ENCODE measurements at regions not wholly inside any gene's neighbourhood (a gene's known extent, or its start where the extent isn't known, plus 50 kb on each side); places are given as distances from the start of the nearest gene placed in this dataset.
A peak's percentile ranks its signal among the peaks of the same experiment; 100 is the strongest.

- DNase-seq (ENCODE audit: low spot score in 2 of 2): no peak
- H3K36me3 Mint-ChIP-seq: no peaks in the 10 kb centered on the region
- H3K4me1 Mint-ChIP-seq: no peaks in the 10 kb centered on the region
- H3K27ac Mint-ChIP-seq: no peak overlapping the region
- H3K4me3 Mint-ChIP-seq: no peak overlapping the region
- no peaks in the 10 kb centered on the region for H3K9me3 Mint-ChIP-seq
- ATAC-seq: no peak
Measured at GRCh38 chr2:194742706-194743105, 914.3 kb upstream of the SLC39A10 start.

- no peak overlapping the region for H3K27ac Mint-ChIP-seq
- H3K9me3 Mint-ChIP-seq: peaks cover 5% of the 10 kb centered on the region
- no peak overlapping the region for H3K4me3 Mint-ChIP-seq
- DNase-seq (ENCODE audit: low spot score in 2 of 2) (no peak), ATAC-seq (no peak)
- no peaks in the 10 kb centered on the region for H3K36me3 Mint-ChIP-seq
- H3K4me1 Mint-ChIP-seq: no peaks in the 10 kb centered on the region
Measured at GRCh38 chr2:194739217-194739616, 917.8 kb upstream of the SLC39A10 start.

DNA sequence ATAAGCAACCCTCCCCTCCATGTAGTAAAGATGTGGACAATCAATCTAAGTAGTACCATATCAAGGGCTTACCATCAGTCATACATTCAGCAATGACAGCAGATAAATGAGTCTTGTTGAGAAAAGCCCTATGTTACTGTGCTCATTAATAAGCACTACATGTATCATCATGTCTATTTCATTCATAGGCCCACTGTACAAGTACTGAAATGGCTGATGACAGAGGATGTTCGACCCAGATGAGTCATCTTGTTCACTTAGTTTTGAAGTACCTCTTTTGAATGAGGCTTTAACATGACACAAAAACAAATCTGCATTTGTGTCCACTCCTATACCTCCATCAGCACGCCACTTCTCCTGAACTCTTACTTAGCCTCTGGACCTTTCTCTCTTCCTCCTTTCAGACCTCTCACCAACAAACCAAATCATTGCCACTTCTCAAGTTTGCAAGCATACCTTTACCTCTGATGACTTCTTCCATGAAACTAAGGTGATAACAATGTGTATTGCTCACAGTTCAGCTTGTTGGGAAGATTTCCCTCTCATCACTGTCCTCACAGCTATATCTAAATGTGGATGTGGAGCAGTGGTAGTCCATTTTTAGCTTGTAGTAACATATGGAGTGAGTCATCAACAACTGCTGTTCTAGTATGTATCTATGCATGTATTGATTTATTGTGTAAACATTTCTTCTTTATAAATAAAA, 921.0 kb upstream of the SLC39A10 start:
- no peak overlapping the region for H3K4me3 Mint-ChIP-seq
- DNase-seq (ENCODE audit: low spot score in 2 of 2) (no peak), ATAC-seq (peak; percentile 44)
- peaks cover 5% of the 10 kb centered on the region for H3K9me3 Mint-ChIP-seq
- H3K36me3 Mint-ChIP-seq: no peaks in the 10 kb centered on the region
- no peaks in the 10 kb centered on the region for H3K4me1 Mint-ChIP-seq
- no peak overlapping the region for H3K27ac Mint-ChIP-seq

GRCh38 chr2:194730266-194730665, 926.8 kb upstream of the SLC39A10 start:
- DNase-seq (ENCODE audit: low spot score in 2 of 2) (no peak), ATAC-seq (no peak)
- Mint-ChIP-seq H3K4me3 (no peak overlapping the region), H3K4me1 (no peaks in the 10 kb centered on the region), H3K27ac (no peak overlapping the region), H3K36me3 (no peaks in the 10 kb centered on the region), H3K9me3 (peaks cover under 1% of the 10 kb centered on the region)

DNA sequence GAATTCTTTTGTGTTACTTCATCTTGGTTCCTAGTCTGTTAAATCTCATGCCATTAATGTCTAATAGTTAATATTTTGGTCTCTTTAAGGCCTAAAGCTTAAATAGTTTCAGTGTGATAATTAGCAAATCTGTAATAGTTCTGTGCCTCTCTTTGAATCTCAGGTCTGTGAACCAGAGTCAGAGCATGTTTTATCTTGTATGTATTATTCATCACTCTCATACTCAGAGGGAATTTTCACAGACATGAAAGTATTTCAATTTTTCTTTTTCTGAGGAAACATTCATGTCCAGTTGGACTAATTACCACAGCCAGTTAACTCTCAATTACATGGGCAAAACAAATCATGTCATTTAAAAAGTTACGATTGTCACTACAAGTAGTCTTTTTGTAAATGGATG, 931.9 kb upstream of the SLC39A10 start:
- H3K36me3 Mint-ChIP-seq: no peaks in the 10 kb centered on the region
- H3K9me3 Mint-ChIP-seq: no peaks in the 10 kb centered on the region
- DNase-seq (ENCODE audit: low spot score in 2 of 2) (no peak), ATAC-seq (no peak)
- H3K4me1 Mint-ChIP-seq: no peaks in the 10 kb centered on the region
- H3K27ac Mint-ChIP-seq: no peak overlapping the region
- no peak overlapping the region for H3K4me3 Mint-ChIP-seq

DNA sequence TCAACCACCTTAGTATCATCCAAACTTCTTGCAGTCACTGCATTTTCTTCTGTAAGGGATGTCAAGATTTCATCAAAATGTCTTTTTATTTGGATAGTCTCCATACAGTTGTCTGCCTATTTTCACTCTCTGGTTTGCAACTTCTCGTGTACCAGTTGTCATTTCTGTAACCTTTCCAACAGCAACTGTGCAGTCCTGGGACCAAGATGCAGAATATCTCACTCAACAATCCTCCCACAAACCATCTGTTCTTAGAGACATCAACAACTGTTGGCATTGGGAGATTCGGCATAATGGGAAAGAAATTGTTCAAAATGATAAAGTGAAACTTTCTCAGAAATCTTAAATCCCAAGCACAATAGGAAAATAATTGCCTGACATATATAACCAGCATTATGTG, 933.6 kb upstream of the SLC39A10 start:
- Mint-ChIP-seq H3K36me3 (no peaks in the 10 kb centered on the region), H3K4me3 (no peak overlapping the region), H3K9me3 (no peaks in the 10 kb centered on the region), H3K4me1 (no peaks in the 10 kb centered on the region), H3K27ac (no peak overlapping the region)
- ATAC-seq: no peak
- DNase-seq (ENCODE audit: low spot score in 2 of 2): no peak

DNA sequence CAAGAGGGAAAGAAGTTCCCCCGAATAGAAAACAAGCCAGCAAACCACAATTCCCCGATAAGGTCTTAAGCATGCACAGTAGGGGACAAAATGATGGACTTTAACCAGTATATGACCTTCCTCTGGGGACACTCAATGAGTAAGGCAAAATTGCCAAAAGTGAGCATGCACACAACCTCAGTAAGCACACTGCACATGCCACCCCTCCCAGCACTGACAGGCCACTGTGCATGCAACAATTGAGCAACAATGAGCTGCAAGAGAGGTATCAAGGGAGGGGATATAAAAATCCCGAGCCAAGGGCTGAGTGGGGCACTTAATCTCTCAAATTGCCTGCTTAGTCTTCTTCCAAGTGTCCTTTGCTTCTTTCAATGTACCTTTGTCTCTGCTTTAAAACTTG, 935.8 kb upstream of the SLC39A10 start:
- Mint-ChIP-seq H3K4me1 (no peaks in the 10 kb centered on the region), H3K4me3 (no peak overlapping the region)
- ATAC-seq: no peak

DNA sequence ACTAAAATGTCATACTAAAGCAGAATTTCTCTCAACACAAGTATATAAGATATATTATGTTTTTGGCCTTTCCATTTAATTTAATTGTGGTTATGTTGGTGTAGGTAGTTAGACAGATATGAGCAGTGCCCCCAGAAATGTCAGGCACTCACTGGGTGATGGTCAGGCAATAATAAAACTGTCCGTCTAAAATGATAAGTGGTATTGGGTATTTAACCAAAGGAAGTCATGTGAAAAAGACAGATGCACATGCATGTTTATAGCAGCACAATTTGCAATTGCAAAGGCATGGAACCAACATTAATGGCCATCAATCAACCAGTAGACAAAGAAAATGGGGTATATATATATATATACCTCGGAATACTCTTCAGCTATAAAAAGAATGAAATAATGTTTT, 936.6 kb upstream of the SLC39A10 start:
- Mint-ChIP-seq H3K36me3 (no peaks in the 10 kb centered on the region), H3K4me1 (no peaks in the 10 kb centered on the region), H3K4me3 (no peak overlapping the region), H3K27ac (no peak overlapping the region), H3K9me3 (no peaks in the 10 kb centered on the region)
- ATAC-seq (no peak), DNase-seq (ENCODE audit: low spot score in 2 of 2) (no peak)

More for the DNA sequence above, 935.8 kb upstream of the SLC39A10 start:
- no peak for DNase-seq (ENCODE audit: low spot score in 2 of 2)
- Mint-ChIP-seq H3K9me3 (no peaks in the 10 kb centered on the region), H3K27ac (no peak overlapping the region), H3K36me3 (no peaks in the 10 kb centered on the region)

DNA sequence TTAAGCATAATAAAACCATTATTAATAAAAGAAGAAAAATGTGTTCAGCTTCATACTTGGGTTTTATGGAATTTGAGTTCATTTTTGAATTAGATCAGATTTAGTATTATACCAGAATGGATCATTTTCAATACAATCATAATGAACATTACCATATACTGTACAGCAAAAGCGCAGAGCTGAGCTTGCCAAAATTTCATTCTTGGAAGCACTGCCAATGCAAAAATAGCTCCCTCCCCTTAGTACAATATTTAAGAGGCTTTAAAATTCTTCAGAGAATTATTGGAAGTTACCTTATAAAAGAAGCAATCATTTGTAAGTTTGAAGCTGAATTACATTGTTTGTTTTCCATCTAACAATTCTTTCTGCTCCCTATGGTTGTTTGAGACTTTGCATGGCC, 938.1 kb upstream of the SLC39A10 start:
- Mint-ChIP-seq H3K27ac (no peak overlapping the region), H3K4me3 (no peak overlapping the region), H3K36me3 (no peaks in the 10 kb centered on the region), H3K4me1 (no peaks in the 10 kb centered on the region), H3K9me3 (peaks cover 3% of the 10 kb centered on the region)
- DNase-seq (ENCODE audit: low spot score in 2 of 2) (no peak), ATAC-seq (no peak)

GRCh38 chr2:194714541-194714940, 942.5 kb upstream of the SLC39A10 start:
- Mint-ChIP-seq H3K27ac (no peak overlapping the region), H3K36me3 (no peaks in the 10 kb centered on the region), H3K4me1 (no peaks in the 10 kb centered on the region), H3K4me3 (no peak overlapping the region), H3K9me3 (peaks cover 3% of the 10 kb centered on the region)
- no peak for DNase-seq (ENCODE audit: low spot score in 2 of 2)
- no peak for ATAC-seq

DNA sequence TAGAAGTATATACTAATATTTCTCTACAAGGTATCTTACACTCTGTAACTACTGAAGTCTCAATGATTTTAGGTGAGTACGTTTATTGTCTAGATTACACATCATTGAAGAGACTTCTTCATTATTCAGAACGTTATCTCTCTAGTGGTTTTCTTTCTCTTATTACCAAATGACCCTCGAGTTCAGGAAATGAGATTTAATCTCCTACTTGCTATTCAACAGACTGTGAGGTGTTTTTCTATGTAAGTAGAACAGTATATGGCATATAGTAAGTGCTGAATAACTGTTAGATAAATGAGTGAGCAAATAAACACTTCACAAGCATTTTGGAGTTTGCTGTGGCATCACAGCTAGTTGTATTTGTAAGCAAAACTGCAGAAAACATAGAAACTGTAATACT, 947.2 kb upstream of the SLC39A10 start:
- Mint-ChIP-seq H3K36me3 (no peaks in the 10 kb centered on the region), H3K4me1 (no peaks in the 10 kb centered on the region), H3K4me3 (no peak overlapping the region), H3K9me3 (peaks cover 3% of the 10 kb centered on the region), H3K27ac (no peak overlapping the region)
- ATAC-seq: no peak
- no peak for DNase-seq (ENCODE audit: low spot score in 2 of 2)

DNA sequence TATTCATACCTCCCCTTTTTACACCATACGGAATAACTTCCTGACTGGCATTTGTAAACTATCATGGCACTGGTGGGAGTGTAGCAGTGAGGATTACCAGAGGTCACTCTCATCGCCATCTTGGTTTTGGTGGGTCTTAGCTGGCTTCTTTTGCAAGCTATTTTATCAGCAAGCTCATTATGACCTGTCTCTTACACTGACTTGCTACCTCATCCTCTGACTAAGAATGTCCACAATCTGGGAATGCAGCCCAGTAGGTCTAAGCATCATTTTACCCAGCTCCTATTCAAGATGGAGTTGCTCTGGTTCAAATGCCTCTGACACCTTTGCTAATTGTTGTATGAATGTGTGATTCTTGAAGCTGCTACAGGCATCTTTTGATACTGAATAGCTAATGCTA, 950.8 kb upstream of the SLC39A10 start:
- H3K4me3 Mint-ChIP-seq: no peak overlapping the region
- ATAC-seq (no peak), DNase-seq (ENCODE audit: low spot score in 2 of 2) (no peak)
- H3K9me3 Mint-ChIP-seq: no peaks in the 10 kb centered on the region
- H3K27ac Mint-ChIP-seq: no peak overlapping the region
- no peaks in the 10 kb centered on the region for H3K36me3 Mint-ChIP-seq
- H3K4me1 Mint-ChIP-seq: no peaks in the 10 kb centered on the region

- Mint-ChIP-seq H3K4me3 (no peak overlapping the region), H3K4me1 (no peaks in the 10 kb centered on the region), H3K36me3 (no peaks in the 10 kb centered on the region), H3K27ac (no peak overlapping the region), H3K9me3 (no peaks in the 10 kb centered on the region)
- DNase-seq (ENCODE audit: low spot score in 2 of 2) (no peak), ATAC-seq (no peak)
Measured at GRCh38 chr2:194705398-194705797, 951.6 kb upstream of the SLC39A10 start.

- no peak for ATAC-seq
- Mint-ChIP-seq H3K4me1 (no peaks in the 10 kb centered on the region), H3K4me3 (no peak overlapping the region), H3K36me3 (no peaks in the 10 kb centered on the region), H3K27ac (no peak overlapping the region), H3K9me3 (peaks cover 6% of the 10 kb centered on the region)
- no peak for DNase-seq (ENCODE audit: low spot score in 2 of 2)
Measured at GRCh38 chr2:194700726-194701125, 956.3 kb upstream of the SLC39A10 start.

DNA sequence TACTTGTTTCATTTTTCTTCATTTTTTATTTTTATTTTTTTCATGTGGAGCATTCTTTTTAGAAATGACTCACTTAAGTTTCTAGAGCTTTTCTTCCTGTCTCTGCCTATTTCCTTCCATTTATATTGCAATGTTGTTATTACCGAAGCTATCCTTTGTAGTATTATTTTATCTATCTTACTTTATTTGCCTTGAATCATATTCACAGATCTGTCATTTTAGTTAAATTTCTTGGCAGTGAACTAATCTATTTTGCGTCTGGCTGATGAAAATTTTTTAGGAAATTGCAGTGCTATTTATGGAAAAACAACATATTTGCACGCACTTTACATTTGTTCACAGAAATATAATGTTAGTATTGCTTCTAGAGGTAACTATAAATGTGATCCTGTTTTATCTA, 956.9 kb upstream of the SLC39A10 start:
- DNase-seq (ENCODE audit: low spot score in 2 of 2): no peak
- Mint-ChIP-seq H3K36me3 (no peaks in the 10 kb centered on the region), H3K27ac (no peak overlapping the region), H3K4me3 (no peak overlapping the region), H3K9me3 (peaks cover 6% of the 10 kb centered on the region), H3K4me1 (no peaks in the 10 kb centered on the region)
- ATAC-seq: no peak

DNA sequence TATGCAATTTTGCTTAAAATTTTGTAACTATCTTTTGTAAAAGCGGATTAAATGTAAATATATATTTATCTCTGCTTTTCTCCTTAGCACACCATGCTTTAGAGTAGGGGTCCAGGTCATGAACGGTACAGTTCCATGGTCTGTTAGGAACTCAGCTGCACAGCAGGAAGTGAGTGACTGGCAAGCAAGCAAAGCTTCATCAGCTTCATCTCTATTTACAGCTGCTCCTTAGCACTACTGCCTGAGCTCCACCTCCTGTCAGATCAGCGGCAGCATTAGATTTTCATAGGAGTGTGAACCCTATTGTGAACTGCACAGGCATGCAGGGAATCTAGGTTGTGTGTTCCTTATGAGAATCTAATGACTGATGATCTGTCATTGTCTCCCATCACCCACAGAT, 959.0 kb upstream of the SLC39A10 start:
- Mint-ChIP-seq H3K36me3 (no peaks in the 10 kb centered on the region), H3K4me1 (no peaks in the 10 kb centered on the region), H3K27ac (no peak overlapping the region), H3K9me3 (peaks cover 6% of the 10 kb centered on the region), H3K4me3 (no peak overlapping the region)
- ATAC-seq: no peak
- DNase-seq (ENCODE audit: low spot score in 2 of 2): no peak

- no peaks in the 10 kb centered on the region for H3K36me3 Mint-ChIP-seq
- ATAC-seq: no peak
- H3K4me3 Mint-ChIP-seq: no peak overlapping the region
- H3K4me1 Mint-ChIP-seq: no peaks in the 10 kb centered on the region
- no peak for DNase-seq (ENCODE audit: low spot score in 2 of 2)
- peaks cover 6% of the 10 kb centered on the region for H3K9me3 Mint-ChIP-seq
- no peak overlapping the region for H3K27ac Mint-ChIP-seq
Measured at GRCh38 chr2:194697439-194697838, 959.6 kb upstream of the SLC39A10 start.
